Mammary epithelial cell (primary cell): ENCODE measurements at regions not wholly inside any gene's neighbourhood (a gene's known extent, or its start where the extent isn't known, plus 50 kb on each side); places are given as distances from the start of the nearest gene placed in this dataset.

Experiments used
- CTCF ChIP-seq, 2 donors: IDR thresholded peaks in 1 of 2; conservative IDR thresholded peaks in 1 of 2; 2 replicates each; pipeline ENCODE4 v1.5.1; 2011 to 2012; ENCODE audit warnings: inconsistent platforms in 2 of 2, low read length in 2 of 2, mild to moderate bottlenecking in 2 of 2, control low read depth in 1 of 2, low read depth in 1 of 2; ENCODE audit not compliant: insufficient read depth in 1 of 2; ENCODE audit errors: extremely low read depth in 1 of 2
- EZH2 ChIP-seq: IDR thresholded peaks from 2 replicates; pipeline ENCODE4 v1.6.1; 2012; ENCODE audit warnings: low read length, inconsistent platforms, borderline replicate concordance

DNA sequence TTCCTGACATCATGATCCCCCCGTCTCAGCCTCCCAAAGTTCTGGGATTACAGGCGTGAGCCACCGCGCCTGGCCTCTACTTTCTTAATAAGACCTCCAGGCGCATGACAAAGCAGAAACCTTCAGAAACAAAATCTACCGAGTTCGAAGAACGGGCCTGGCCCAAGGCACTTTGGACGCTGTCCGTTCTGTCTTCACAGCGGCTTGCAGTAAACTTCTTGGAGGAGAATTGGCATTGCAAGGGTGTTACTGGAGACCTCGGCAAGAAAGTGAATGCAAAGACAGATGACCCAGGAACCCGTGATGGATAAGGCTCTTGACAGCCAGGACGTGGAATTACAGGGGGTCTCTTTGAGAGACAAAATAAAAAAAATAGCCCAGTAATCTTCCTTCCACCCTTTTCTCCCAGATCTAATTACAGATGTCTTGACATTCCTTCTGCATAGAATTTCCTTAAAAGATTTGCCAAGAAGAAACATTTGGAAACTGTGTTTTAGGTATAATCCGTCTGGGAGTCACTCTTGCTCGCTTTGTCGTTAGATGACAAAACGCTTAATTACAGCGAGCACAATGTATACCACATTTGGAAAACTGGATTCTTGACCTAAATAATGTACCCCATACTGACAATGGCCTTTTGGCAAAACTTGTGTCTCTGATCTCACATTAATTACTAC is 83.2 kb upstream of the TBX3 start:
- TF ChIP-seq CTCF (conservative IDR thresholded peaks at IDR 0.05 in 1 of 2, IDR thresholded peaks at IDR 0.05 in 1 of 2; ENCODE audit: extremely low read depth in 1 of 2, insufficient read depth in 1 of 2, low read depth in 1 of 2, low read length in 2 of 2) (no peak), EZH2 (no peak)
